ENCODE measurements at regions not wholly inside any gene's neighbourhood (a gene's known extent, or its start where the extent isn't known, plus 50 kb on each side); places are given as distances from the start of the nearest gene placed in this dataset.
A peak's percentile ranks its signal among the peaks of the same experiment; 100 is the strongest.
"Not testable (repeated sequence)": the region's sequence is repeated elsewhere in the genome, so short reads cannot be mapped to it uniquely, and the experiment has no call there.

GRCh38 chrX:101823236-101823635 lies 108.6 kb downstream of the ZMAT1 start:
- no peak for DNase-seq (ENCODE audit: low read depth)

- DNase-seq (ENCODE audit: low read depth) = not testable (repeated sequence)
These were observed 114.1 kb downstream of the ZMAT1 start for GRCh38 chrX:101817739-101818138.

- no peak for DNase-seq (ENCODE audit: low read depth)
These were observed 118.6 kb downstream of the ZMAT1 start for GRCh38 chrX:101813200-101813599.

- DNase-seq (ENCODE audit: low read depth) = peak; percentile 7
These were observed 128.4 kb downstream of the ZMAT1 start for GRCh38 chrX:101803451-101803850.

DNA sequence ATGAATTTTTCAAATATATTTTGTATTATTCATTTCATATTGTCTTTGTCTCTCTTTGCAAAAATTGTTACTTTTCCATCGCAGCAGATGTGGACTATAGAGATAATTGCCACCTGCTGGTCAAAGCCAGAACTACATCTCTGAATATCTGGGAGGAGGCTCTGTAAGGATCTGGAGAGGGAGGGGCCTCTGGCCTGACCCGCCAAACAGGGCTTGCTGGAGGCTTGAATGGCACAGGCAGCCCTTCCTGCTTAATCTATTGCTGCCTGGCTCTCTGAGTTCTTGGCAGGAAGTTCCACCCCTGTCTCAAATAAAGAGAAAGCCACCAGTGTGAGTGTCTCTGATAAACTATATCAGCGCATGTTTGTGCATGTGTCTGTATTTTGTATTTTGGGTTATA lies 132.4 kb downstream of the ZMAT1 start:
- peak; percentile 86 for DNase-seq (ENCODE audit: low read depth)

DNA sequence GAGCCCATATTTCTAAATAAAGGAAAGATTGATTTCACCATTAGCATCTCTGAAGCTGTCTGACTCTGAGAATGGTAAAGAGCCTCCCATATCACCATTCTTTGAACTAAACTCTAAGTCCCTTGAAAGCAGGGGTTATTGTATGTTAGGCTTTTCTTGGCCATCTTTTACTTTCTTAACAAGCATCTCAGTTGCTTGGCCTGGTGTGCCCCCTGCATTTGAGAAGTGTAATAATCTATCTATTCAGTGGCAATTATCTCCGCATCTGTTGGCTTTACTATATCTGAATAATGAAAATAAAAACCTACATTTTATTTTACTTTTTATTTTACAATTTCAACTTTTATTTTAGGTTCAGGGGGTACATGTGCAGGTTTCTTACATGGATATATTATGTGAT lies 128.3 kb upstream of the ARMCX2 start:
- no peak for DNase-seq (ENCODE audit: low read depth)

- peak; percentile 38 for DNase-seq (ENCODE audit: low read depth)
These were observed 125.5 kb upstream of the ARMCX2 start for GRCh38 chrX:101785142-101785541.

DNA sequence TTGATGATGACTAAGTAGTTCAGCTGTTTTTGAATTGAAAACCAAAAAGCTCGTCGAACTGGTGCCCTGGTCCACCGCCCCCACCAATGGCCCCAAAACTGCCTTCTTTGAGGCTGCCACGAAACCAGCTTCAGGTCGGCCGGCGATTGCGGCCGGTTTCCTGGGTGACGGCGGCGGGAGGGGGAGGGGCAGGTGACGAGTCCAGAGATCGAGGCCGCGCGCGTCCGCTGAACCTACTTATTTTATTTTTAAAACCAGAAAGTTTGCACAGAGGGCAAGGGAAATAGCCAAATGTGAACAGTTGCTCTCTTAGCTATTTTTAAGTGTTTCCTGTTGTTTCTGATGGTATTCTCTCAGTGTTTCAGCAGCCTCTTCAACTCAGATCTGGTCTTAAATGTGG lies 120.8 kb upstream of the ARMCX2 start:
- not testable (repeated sequence) for DNase-seq (ENCODE audit: low read depth)

DNA sequence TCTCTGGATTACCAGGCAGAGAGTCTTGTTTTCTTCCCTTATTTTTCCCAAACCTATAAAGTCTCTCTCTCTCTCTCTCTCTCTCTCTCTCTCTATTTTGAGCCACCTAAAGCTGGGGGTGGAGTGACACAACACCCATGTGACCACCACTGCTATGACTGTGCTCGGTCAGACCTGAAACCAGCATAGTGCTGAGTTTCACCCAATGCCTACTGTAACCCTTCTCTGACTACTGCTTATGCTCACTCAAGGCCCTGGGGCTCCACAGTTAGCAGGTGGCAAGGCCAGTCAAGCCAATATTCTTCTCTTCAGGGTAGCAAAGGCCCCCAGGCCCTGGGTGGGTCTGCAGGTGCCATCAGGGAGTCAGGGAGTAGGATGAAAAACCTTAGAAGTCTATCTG lies 114.7 kb upstream of the ARMCX2 start:
- no peak for DNase-seq (ENCODE audit: low read depth)

DNA sequence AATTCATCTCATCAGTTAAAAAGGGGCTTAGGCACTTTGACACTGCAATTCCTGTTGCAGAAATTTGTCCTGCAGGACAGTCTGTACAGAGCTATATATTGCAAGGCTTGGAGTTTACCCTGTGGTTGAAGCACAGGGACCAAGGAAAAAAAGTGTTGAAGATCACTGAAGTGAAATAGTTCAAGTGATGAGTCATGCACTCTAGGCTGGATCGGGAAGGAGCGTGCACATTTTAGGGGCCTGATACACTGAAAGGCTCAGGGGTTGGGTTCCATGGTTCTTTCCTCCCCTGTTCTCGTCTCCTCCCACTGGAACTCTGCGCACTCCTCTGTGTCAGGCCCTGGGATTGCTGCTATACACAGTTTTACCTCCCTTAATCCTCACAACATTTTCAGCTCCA lies 104.9 kb upstream of the ARMCX2 start:
- DNase-seq (ENCODE audit: low read depth) = peak; percentile 42

DNA sequence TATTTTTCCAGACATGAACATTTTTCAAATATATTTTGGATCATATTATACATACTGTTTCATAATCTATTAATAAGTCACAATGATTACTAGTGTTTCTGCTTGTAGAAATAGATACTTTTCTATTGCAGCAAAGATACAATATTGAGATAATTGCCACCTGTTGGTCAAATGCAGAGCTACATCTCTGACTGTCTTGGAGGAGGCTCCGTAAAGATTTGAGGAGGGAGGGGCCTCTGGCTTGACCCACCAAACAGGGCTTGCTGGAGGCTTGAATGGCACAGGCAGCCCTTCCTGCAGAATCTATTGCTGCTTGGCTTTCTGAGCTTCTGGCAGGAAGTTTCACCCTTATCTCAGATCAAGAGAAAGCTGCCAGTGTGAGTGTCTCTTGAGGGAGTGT lies 99.3 kb upstream of the ARMCX2 start:
- DNase-seq (ENCODE audit: low read depth) = peak; percentile 46

GRCh38 chrX:101750744-101751143 lies 91.1 kb upstream of the ARMCX2 start:
- DNase-seq (ENCODE audit: low read depth) = no peak

- peak; percentile 46 for DNase-seq (ENCODE audit: low read depth)
These were observed 89.8 kb upstream of the ARMCX2 start for GRCh38 chrX:101749436-101749835.

GRCh38 chrX:101745046-101745445 lies 85.4 kb upstream of the ARMCX2 start:
- peak; percentile 63 for DNase-seq (ENCODE audit: low read depth)

GRCh38 chrX:101744085-101744484 lies 84.4 kb upstream of the ARMCX2 start:
- no peak for DNase-seq (ENCODE audit: low read depth)

- no peak for DNase-seq (ENCODE audit: low read depth)
These were observed 81.0 kb upstream of the ARMCX2 start for GRCh38 chrX:101740642-101741041.

DNA sequence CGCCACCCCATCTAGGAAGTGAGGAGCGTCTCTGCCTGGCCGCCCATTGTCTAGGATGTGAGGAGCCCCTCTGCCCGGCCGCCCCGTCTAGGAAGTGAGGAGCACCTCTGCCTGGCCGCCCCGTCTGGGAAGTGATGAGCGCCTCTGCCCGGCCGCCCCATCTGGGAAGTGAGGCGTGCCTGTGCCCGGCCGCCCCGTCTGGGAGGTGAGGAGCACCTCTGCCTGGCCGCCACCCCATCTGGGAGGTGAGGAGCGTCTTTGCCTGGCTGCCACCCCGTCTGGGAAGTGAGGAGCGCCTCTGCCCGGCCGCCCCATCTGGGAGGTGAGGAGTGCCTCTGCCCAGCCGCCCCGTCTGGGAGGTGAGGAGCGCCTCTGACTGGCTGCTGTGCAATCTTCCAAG lies 79.2 kb upstream of the ARMCX2 start:
- DNase-seq (ENCODE audit: low read depth) = not testable (repeated sequence)

GRCh38 chrX:101738411-101738810 lies 78.8 kb upstream of the ARMCX2 start:
- not testable (repeated sequence) for DNase-seq (ENCODE audit: low read depth)

DNA sequence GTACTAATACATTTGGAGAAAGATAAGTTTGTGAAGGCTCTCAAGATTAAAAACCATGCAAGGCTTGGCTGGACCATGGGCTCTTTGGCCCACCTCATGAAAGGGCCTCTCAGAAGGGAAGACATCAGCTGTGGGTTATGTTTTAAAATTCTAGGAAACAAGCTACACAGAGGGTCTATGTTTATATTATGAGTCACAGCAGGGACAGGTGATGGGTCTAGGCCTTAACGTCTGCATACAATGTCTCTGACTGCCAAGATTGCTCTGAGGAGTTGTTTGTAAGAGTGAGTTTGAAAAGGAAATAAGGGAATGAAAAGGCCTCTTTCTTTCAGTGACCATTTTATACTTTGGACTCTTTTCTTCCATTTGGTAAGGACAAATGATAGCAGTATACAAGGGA lies 77.0 kb upstream of the ARMCX2 start:
- DNase-seq (ENCODE audit: low read depth) = peak; percentile 74

- DNase-seq (ENCODE audit: low read depth) = no peak
These were observed 73.2 kb upstream of the ARMCX2 start for GRCh38 chrX:101732870-101733269.

DNA sequence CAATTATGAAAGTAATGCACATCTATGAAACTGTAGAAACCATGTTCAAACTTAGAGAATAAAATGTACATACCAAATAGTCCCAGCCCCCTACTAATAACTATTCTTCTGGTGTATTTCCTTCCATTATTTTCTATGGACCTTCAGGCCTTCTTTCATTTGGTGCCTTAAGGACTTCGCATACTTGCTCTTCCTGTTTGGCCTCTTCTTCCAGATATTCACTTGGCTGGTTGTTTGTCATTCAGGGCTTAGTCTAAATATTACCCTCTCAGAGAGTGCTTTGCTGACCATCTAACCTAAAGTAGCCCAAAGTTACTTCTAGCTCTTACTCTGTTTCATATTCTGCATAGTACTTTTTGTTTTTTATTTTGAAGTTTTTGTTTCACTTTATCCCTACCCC lies 70.3 kb upstream of the ARMCX2 start:
- DNase-seq (ENCODE audit: low read depth) = no peak

Measured in LHCN-M2 (cell line).